NCI-H1105 (cell line): ENCODE measurements at regions not wholly inside any gene's neighbourhood (a gene's known extent, or its start where the extent isn't known, plus 50 kb on each side); places are given as distances from the start of the nearest gene placed in this dataset.
A peak's percentile ranks its signal among the peaks of the same experiment; 100 is the strongest.

Source experiments
- DNase-seq: peaks from one replicate; lab custom pipeline; 2025; lab: John Stamatoyannopoulos, UW

- no peak for DNase-seq
Observed at GRCh38 chr4:89599026-89599425, 237.9 kb downstream of the SNCA start.

- DNase-seq = no peak
Observed at GRCh38 chr4:89598602-89599001, 238.4 kb downstream of the SNCA start.

- DNase-seq = no peak
Observed at GRCh38 chr4:89595125-89595789, 241.7 kb downstream of the SNCA start.

GRCh38 chr4:89590128-89590527 lies 246.8 kb downstream of the SNCA start:
- no peak for DNase-seq

- no peak for DNase-seq
Observed at GRCh38 chr4:89588421-89588820, 248.5 kb downstream of the SNCA start.

- no peak for DNase-seq
Observed at GRCh38 chr4:89587364-89587763, 249.6 kb downstream of the SNCA start.

- DNase-seq = no peak
Observed at GRCh38 chr4:89586864-89587263, 250.1 kb downstream of the SNCA start.

- DNase-seq = no peak
Observed at GRCh38 chr4:89586318-89586717, 250.6 kb downstream of the SNCA start.

- no peak for DNase-seq
Observed at GRCh38 chr4:89582756-89583505, 254.0 kb downstream of the SNCA start.

- no peak for DNase-seq
Observed at GRCh38 chr4:89579771-89580170, 257.2 kb downstream of the SNCA start.

- no peak for DNase-seq
Observed at GRCh38 chr4:89576246-89576645, 260.7 kb downstream of the SNCA start.

- no peak for DNase-seq
Observed at GRCh38 chr4:89575840-89576239, 261.1 kb downstream of the SNCA start.

- DNase-seq = no peak
Observed at GRCh38 chr4:89574176-89574575, 262.8 kb downstream of the SNCA start.

GRCh38 chr4:89573656-89574055 lies 263.3 kb downstream of the SNCA start:
- DNase-seq = no peak

GRCh38 chr4:89572224-89572858 lies 264.6 kb downstream of the SNCA start:
- peak; percentile 66 for DNase-seq

- DNase-seq = no peak
Observed at GRCh38 chr4:89570931-89571330, 263.3 kb upstream of the GPRIN3 start.

GRCh38 chr4:89567936-89568335 lies 260.3 kb upstream of the GPRIN3 start:
- DNase-seq = no peak

- no peak for DNase-seq
Observed at GRCh38 chr4:89563431-89563830, 255.8 kb upstream of the GPRIN3 start.

GRCh38 chr4:89562746-89563145 lies 255.1 kb upstream of the GPRIN3 start:
- DNase-seq = no peak

- DNase-seq = no peak
Observed at GRCh38 chr4:89561048-89561447, 253.4 kb upstream of the GPRIN3 start.

GRCh38 chr4:89558147-89558546 lies 250.5 kb upstream of the GPRIN3 start:
- no peak for DNase-seq

GRCh38 chr4:89556601-89557305 lies 249.2 kb upstream of the GPRIN3 start:
- no peak for DNase-seq

- DNase-seq = no peak
Observed at GRCh38 chr4:89551191-89551590, 243.6 kb upstream of the GPRIN3 start.
